ENCODE measurements at regions not wholly inside any gene's neighbourhood (a gene's known extent, or its start where the extent isn't known, plus 50 kb on each side); places are given as distances from the start of the nearest gene placed in this dataset.

- H3K9ac ChIP-seq (ENCODE audit: insufficient read depth, low read length): no peak overlapping the region
- no peak overlapping the region for H3K27ac ChIP-seq (ENCODE audit: insufficient read depth, low read length)
- no peak overlapping the region for H3K4me3 ChIP-seq (replicated peaks in 1 of 4; ENCODE audit: control extremely low read depth in 1 of 4, insufficient read depth in 1 of 4, low read depth in 3 of 4, low read length in 4 of 4)
- H3K36me3 ChIP-seq (ENCODE audit: control insufficient read depth, insufficient read depth, low read length): no peaks in the 10 kb centered on the region
- TF ChIP-seq CTCF (conservative IDR thresholded peaks at IDR 0.05 in 1 of 2, IDR thresholded peaks at IDR 0.05 in 1 of 2; ENCODE audit: low read depth in 1 of 2, low read length in 2 of 2) (no peak), EZH2 (IDR thresholded peaks at IDR 0.05; ENCODE audit: low read length, missing control alignments) (no peak)
- H3K4me2 ChIP-seq (ENCODE audit: extremely low read depth, insufficient read depth, low read length): no peak overlapping the region
- no peaks in the 10 kb centered on the region for H3K27me3 ChIP-seq (ENCODE audit: control insufficient read depth, insufficient read depth, low read length)
- H3K9me3 ChIP-seq (ENCODE audit: control insufficient read depth, insufficient read depth, low read depth, low read length): no peaks in the 10 kb centered on the region
- no peak overlapping the region for H2AFZ ChIP-seq (ENCODE audit: low read length)
- H3K4me1 ChIP-seq (ENCODE audit: control insufficient read depth, extremely low read depth, insufficient read depth, low read length): peaks cover 18% of the 10 kb centered on the region
- DNase-seq (ENCODE audit: low read depth in 2 of 2): no peak
- no peaks in the 10 kb centered on the region for H3K79me2 ChIP-seq (ENCODE audit: control insufficient read depth, insufficient read depth, low read length)
- H4K20me1 ChIP-seq (ENCODE audit: control insufficient read depth, extremely low read depth, insufficient read depth, low read length): no peaks in the 10 kb centered on the region
Observed at GRCh38 chr1:221337106-221337505, 404.8 kb downstream of the DUSP10 start.

GRCh38 chr1:221343136-221343535 is 398.8 kb downstream of the DUSP10 start:
- Histone ChIP-seq H3K79me2 (ENCODE audit: control insufficient read depth, insufficient read depth, low read length) (no peaks in the 10 kb centered on the region), H3K9me3 (ENCODE audit: control insufficient read depth, insufficient read depth, low read depth, low read length) (no peaks in the 10 kb centered on the region), H4K20me1 (ENCODE audit: control insufficient read depth, extremely low read depth, insufficient read depth, low read length) (no peaks in the 10 kb centered on the region), H3K9ac (ENCODE audit: insufficient read depth, low read length) (no peak overlapping the region), H3K4me3 (replicated peaks in 1 of 4; ENCODE audit: control extremely low read depth in 1 of 4, insufficient read depth in 1 of 4, low read depth in 3 of 4, low read length in 4 of 4) (no peak overlapping the region), H3K27ac (ENCODE audit: insufficient read depth, low read length) (no peak overlapping the region), H2AFZ (ENCODE audit: low read length) (no peak overlapping the region), H3K27me3 (ENCODE audit: control insufficient read depth, insufficient read depth, low read length) (no peaks in the 10 kb centered on the region), H3K36me3 (ENCODE audit: control insufficient read depth, insufficient read depth, low read length) (no peaks in the 10 kb centered on the region), H3K4me2 (ENCODE audit: extremely low read depth, insufficient read depth, low read length) (no peak overlapping the region), H3K4me1 (ENCODE audit: control insufficient read depth, extremely low read depth, insufficient read depth, low read length) (no peaks in the 10 kb centered on the region)
- DNase-seq (ENCODE audit: low read depth in 2 of 2): no peak
- TF ChIP-seq EZH2 (IDR thresholded peaks at IDR 0.05; ENCODE audit: low read length, missing control alignments) (no peak), CTCF (conservative IDR thresholded peaks at IDR 0.05 in 1 of 2, IDR thresholded peaks at IDR 0.05 in 1 of 2; ENCODE audit: low read depth in 1 of 2, low read length in 2 of 2) (no peak)

- H2AFZ ChIP-seq (ENCODE audit: low read length): no peak overlapping the region
Observed at GRCh38 chr1:221343607-221344006, 398.3 kb downstream of the DUSP10 start.

More at GRCh38 chr1:221343607-221344006, 398.3 kb downstream of the DUSP10 start:
- Histone ChIP-seq H3K4me2 (ENCODE audit: extremely low read depth, insufficient read depth, low read length) (no peak overlapping the region), H3K79me2 (ENCODE audit: control insufficient read depth, insufficient read depth, low read length) (no peaks in the 10 kb centered on the region), H3K9ac (ENCODE audit: insufficient read depth, low read length) (no peak overlapping the region), H3K27me3 (ENCODE audit: control insufficient read depth, insufficient read depth, low read length) (no peaks in the 10 kb centered on the region), H3K9me3 (ENCODE audit: control insufficient read depth, insufficient read depth, low read depth, low read length) (no peaks in the 10 kb centered on the region), H3K36me3 (ENCODE audit: control insufficient read depth, insufficient read depth, low read length) (no peaks in the 10 kb centered on the region), H3K27ac (ENCODE audit: insufficient read depth, low read length) (no peak overlapping the region), H3K4me3 (replicated peaks in 1 of 4; ENCODE audit: control extremely low read depth in 1 of 4, insufficient read depth in 1 of 4, low read depth in 3 of 4, low read length in 4 of 4) (no peak overlapping the region), H4K20me1 (ENCODE audit: control insufficient read depth, extremely low read depth, insufficient read depth, low read length) (no peaks in the 10 kb centered on the region), H3K4me1 (ENCODE audit: control insufficient read depth, extremely low read depth, insufficient read depth, low read length) (no peaks in the 10 kb centered on the region)
- no peak for DNase-seq (ENCODE audit: low read depth in 2 of 2)
- TF ChIP-seq EZH2 (IDR thresholded peaks at IDR 0.05; ENCODE audit: low read length, missing control alignments) (no peak), CTCF (conservative IDR thresholded peaks at IDR 0.05 in 1 of 2, IDR thresholded peaks at IDR 0.05 in 1 of 2; ENCODE audit: low read depth in 1 of 2, low read length in 2 of 2) (no peak)
